ENCODE measurements at regions not wholly inside any gene's neighbourhood (a gene's known extent, or its start where the extent isn't known, plus 50 kb on each side); places are given as distances from the start of the nearest gene placed in this dataset.
"Not testable (repeated sequence)": the region's sequence is repeated elsewhere in the genome, so short reads cannot be mapped to it uniquely, and the experiment has no call there.

DNA sequence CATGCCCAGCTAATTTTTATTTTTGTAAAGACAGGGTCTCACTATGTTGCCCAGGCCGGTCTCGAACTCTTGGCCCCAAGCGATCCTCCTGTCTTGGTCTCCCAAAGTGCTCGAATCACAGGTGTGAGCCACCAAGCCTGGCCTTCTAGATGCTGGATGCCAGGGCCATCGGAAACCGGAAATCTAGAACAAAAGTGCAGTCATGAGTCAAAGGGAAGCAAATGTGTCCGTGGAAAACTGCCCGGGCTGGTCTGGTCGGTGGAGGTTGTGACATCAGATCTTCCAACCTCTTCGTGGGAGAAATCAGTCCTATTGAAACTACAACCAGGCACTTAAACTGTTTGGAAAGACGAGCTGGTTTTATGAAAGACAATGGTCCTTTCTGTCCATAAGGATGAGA is 92.3 kb upstream of the SHOX start:
- no peaks in the 10 kb centered on the region for H3K27me3 ChIP-seq (ENCODE audit: insufficient read depth, low read length)
- H3K4ac ChIP-seq (ENCODE audit: low read depth, low read length), result no peak overlapping the region
- Mint-ChIP-seq H3K27ac (0 out of 7 replicates have a peak overlapping the region, but pooled peaks of 1 of the 3 experiments have one; percentile 9), H3K4me1 (peaks cover 0 to 6% of the 10 kb centered on the region in 2 experiments; a peak in 2 of 4 replicates), H3K36me3 (ENCODE audit: insufficient read depth in 1 of 3, low read depth in 3 of 3) (no peaks in the 10 kb centered on the region), H3K9me3 (peaks cover 0 to 4% of the 10 kb centered on the region in 2 experiments; a peak in 2 of 5 replicates), H3K4me3 (no peak overlapping the region), H3K27me3 (ENCODE audit: low read depth) (peaks cover under 1% of the 10 kb centered on the region; the same call in 1 of the 2 replicates)
- H3K23me2 ChIP-seq (ENCODE audit: insufficient read length, low read depth, low read length, poor library complexity, severe bottlenecking), result no peaks in the 10 kb centered on the region
- H3K18ac ChIP-seq (ENCODE audit: insufficient read length, low read depth, low read length), result no peak overlapping the region
- H3K4me1 ChIP-seq (ENCODE audit: insufficient read depth, low read length), result no peaks in the 10 kb centered on the region
- no CpG with 5 or more reads among the region's 11 CpGs for WGBS (ENCODE audit: extremely low coverage, insufficient read length, low lambda C conversion rate)
- no peaks in the 10 kb centered on the region for H4K20me1 ChIP-seq (ENCODE audit: control insufficient read depth, insufficient read depth, insufficient read length)
- no peak for DNase-seq
- no peak overlapping the region for H2BK5ac ChIP-seq (ENCODE audit: insufficient read length, low read length)
- H2BK15ac ChIP-seq (ENCODE audit: low read depth, low read length), result no peak overlapping the region
- no peak overlapping the region for H4K91ac ChIP-seq (ENCODE audit: insufficient read length, low read depth, low read length)
- no peak overlapping the region for H3K23ac ChIP-seq (ENCODE audit: insufficient read length, low read depth, low read length)
- no peak overlapping the region for H2BK12ac ChIP-seq (ENCODE audit: insufficient read length, low read depth, low read length)
- no peak overlapping the region for H3T11ph ChIP-seq (ENCODE audit: low read length)
- no peak overlapping the region for H3K56ac ChIP-seq (ENCODE audit: insufficient read length, low read depth, low read length)
- no peak overlapping the region for H2AFZ ChIP-seq (ENCODE audit: low read length)
- no peak overlapping the region for H3K27ac ChIP-seq (ENCODE audit: insufficient read length, low read depth, low read length)
- H3K79me2 ChIP-seq (ENCODE audit: insufficient read depth, low read length), result no peaks in the 10 kb centered on the region
- TF ChIP-seq, protein P1, sequence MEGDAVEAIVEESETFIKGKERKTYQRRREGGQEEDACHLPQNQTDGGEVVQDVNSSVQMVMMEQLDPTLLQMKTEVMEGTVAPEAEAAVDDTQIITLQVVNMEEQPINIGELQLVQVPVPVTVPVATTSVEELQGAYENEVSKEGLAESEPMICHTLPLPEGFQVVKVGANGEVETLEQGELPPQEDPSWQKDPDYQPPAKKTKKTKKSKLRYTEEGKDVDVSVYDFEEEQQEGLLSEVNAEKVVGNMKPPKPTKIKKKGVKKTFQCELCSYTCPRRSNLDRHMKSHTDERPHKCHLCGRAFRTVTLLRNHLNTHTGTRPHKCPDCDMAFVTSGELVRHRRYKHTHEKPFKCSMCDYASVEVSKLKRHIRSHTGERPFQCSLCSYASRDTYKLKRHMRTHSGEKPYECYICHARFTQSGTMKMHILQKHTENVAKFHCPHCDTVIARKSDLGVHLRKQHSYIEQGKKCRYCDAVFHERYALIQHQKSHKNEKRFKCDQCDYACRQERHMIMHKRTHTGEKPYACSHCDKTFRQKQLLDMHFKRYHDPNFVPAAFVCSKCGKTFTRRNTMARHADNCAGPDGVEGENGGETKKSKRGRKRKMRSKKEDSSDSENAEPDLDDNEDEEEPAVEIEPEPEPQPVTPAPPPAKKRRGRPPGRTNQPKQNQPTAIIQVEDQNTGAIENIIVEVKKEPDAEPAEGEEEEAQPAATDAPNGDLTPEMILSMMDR (conservative IDR thresholded peaks at IDR 0.05), result no peak
- no peak overlapping the region for H3K9ac ChIP-seq (ENCODE audit: extremely low read depth, insufficient read length, low read length)
- H2AK5ac ChIP-seq (ENCODE audit: insufficient read length, low read length), result no peak overlapping the region
- H3K9me3 ChIP-seq (ENCODE audit: control insufficient read depth, low read depth, low read length), result no peaks in the 10 kb centered on the region
- H2BK20ac ChIP-seq (ENCODE audit: low read depth, low read length, poor library complexity, severe bottlenecking), result peak overlapping the region; percentile 45
- H4K5ac ChIP-seq (ENCODE audit: insufficient read length, low read depth, low read length), result no peak overlapping the region
- H2BK120ac ChIP-seq (ENCODE audit: low read depth, low read length, poor library complexity, severe bottlenecking), result no peak overlapping the region
- no peak overlapping the region for H3K14ac ChIP-seq (ENCODE audit: insufficient read depth, low read length)
- no peaks in the 10 kb centered on the region for H3K79me1 ChIP-seq (ENCODE audit: insufficient read depth, low read depth, low read length, poor library complexity, severe bottlenecking)
- no peak overlapping the region for H4K8ac ChIP-seq (replicated peaks; ENCODE audit: insufficient read length, low read depth, low read length)
- no peak overlapping the region for H3K4me2 ChIP-seq (ENCODE audit: insufficient read depth, insufficient read length, low read length)

DNA sequence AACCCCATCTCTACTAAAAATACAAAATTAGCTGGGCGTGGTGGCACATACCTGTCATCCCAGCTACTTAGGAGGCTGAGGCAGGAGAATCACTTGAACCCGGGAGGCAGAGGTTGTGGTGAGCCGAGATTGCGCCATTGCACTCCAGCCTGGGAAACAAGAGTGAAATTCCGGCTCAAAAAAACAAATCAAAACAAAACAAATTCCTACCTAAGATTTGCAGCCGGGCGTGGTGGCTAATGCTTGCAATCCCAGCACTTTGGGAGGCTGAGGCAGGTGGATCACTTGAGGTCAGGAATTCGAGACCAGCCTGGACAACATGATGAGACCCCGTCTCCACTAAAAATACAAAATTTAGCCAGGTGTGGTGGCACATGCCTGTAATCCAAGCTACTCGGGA is 89.6 kb upstream of the SHOX start:
- H3K4me1 Mint-ChIP-seq, result peaks cover 4 to 13% of the 10 kb centered on the region in 2 experiments; a peak in 3 of 4 replicates
- not testable (repeated sequence) for H2AK5ac ChIP-seq (ENCODE audit: insufficient read length, low read length); H3K9ac ChIP-seq (ENCODE audit: extremely low read depth, insufficient read length, low read length); H2BK20ac ChIP-seq (ENCODE audit: low read depth, low read length, poor library complexity, severe bottlenecking); H2BK15ac ChIP-seq (ENCODE audit: low read depth, low read length); H3K4ac ChIP-seq (ENCODE audit: low read depth, low read length); H3K36me3 Mint-ChIP-seq (ENCODE audit: insufficient read depth in 1 of 3, low read depth in 3 of 3); H3K56ac ChIP-seq (ENCODE audit: insufficient read length, low read depth, low read length); DNase-seq; H3K9me3 Mint-ChIP-seq; H3K27ac ChIP-seq (ENCODE audit: insufficient read length, low read depth, low read length); H3K18ac ChIP-seq (ENCODE audit: insufficient read length, low read depth, low read length); H4K91ac ChIP-seq (ENCODE audit: insufficient read length, low read depth, low read length); H3K4me3 Mint-ChIP-seq; H3K14ac ChIP-seq (ENCODE audit: insufficient read depth, low read length); H4K8ac ChIP-seq (replicated peaks; ENCODE audit: insufficient read length, low read depth, low read length); H3K23me2 ChIP-seq (ENCODE audit: insufficient read length, low read depth, low read length, poor library complexity, severe bottlenecking); H3K27me3 Mint-ChIP-seq (ENCODE audit: low read depth); H3K79me2 ChIP-seq (ENCODE audit: insufficient read depth, low read length); H2BK5ac ChIP-seq (ENCODE audit: insufficient read length, low read length); H3K9me3 ChIP-seq (ENCODE audit: control insufficient read depth, low read depth, low read length); H3K79me1 ChIP-seq (ENCODE audit: insufficient read depth, low read depth, low read length, poor library complexity, severe bottlenecking); H3K27me3 ChIP-seq (ENCODE audit: insufficient read depth, low read length); H3K27ac Mint-ChIP-seq; H3K4me1 ChIP-seq (ENCODE audit: insufficient read depth, low read length); H2BK12ac ChIP-seq (ENCODE audit: insufficient read length, low read depth, low read length); H3K23ac ChIP-seq (ENCODE audit: insufficient read length, low read depth, low read length); H3T11ph ChIP-seq (ENCODE audit: low read length); H4K20me1 ChIP-seq (ENCODE audit: control insufficient read depth, insufficient read depth, insufficient read length); H4K5ac ChIP-seq (ENCODE audit: insufficient read length, low read depth, low read length); H2AFZ ChIP-seq (ENCODE audit: low read length); H3K4me2 ChIP-seq (ENCODE audit: insufficient read depth, insufficient read length, low read length); H2BK120ac ChIP-seq (ENCODE audit: low read depth, low read length, poor library complexity, severe bottlenecking)
- WGBS (ENCODE audit: extremely low coverage, insufficient read length, low lambda C conversion rate), result no CpG with 5 or more reads among the region's 10 CpGs
